HG03378 (cell line): ENCODE measurements at regions not wholly inside any gene's neighbourhood (a gene's known extent, or its start where the extent isn't known, plus 50 kb on each side); places are given as distances from the start of the nearest gene placed in this dataset.

Source experiments
- ATAC-seq: cut with Tn5 transposase; IDR thresholded peaks from one replicate; pipeline ENCODE4 v1.9.1; 2021; ENCODE audit warnings: mild to moderate bottlenecking, moderate library complexity; ENCODE audit not compliant: unreplicated experiment

DNA sequence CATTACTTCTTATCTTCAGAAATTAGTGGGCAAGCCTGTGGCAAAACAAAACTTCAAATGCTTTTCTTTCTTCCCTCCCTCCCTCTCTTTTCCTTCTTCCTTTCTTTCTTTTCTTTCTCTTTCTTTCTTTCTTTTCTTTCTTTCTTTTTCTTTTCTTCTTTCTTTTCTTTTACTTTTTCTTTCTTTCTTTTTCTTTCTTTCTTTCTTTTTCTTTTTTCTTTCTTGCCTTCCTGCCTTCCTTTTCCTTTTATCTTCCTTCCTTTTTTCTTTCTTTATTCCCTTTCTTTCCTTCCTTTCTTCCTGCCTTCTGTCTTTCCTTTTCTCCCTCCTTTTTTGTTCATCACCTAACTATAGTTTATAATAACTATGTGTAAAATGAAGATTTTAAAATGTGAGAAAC, 295.1 kb downstream of the SMOC2 start:
- no peak for ATAC-seq

- no peak for ATAC-seq
Observed at GRCh38 chr6:168735268-168735949, 294.4 kb downstream of the SMOC2 start.

DNA sequence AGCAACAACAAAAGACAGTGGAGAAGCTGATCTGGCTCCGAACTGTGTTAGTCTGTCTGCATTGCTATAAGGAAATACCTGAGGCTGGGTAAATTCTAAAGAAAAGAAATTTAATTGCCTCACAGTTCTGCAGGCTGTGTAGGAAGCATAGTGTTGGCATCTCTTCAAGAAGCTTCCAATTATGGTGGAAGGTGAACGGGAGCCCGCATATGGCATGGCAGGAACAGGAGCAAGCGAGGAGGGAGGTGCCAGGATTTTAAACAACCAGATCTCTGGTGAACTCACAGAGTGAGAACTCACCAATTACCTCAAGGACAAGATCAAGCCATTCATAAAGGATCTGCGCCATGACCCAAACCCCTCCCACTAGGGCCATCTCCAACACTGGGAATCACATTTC, 293.5 kb downstream of the SMOC2 start:
- ATAC-seq, result no peak

GRCh38 chr6:168732676-168733075, 291.7 kb downstream of the SMOC2 start:
- ATAC-seq, result no peak

- no peak for ATAC-seq
Observed at GRCh38 chr6:168730931-168731716, 290.1 kb downstream of the SMOC2 start.

DNA sequence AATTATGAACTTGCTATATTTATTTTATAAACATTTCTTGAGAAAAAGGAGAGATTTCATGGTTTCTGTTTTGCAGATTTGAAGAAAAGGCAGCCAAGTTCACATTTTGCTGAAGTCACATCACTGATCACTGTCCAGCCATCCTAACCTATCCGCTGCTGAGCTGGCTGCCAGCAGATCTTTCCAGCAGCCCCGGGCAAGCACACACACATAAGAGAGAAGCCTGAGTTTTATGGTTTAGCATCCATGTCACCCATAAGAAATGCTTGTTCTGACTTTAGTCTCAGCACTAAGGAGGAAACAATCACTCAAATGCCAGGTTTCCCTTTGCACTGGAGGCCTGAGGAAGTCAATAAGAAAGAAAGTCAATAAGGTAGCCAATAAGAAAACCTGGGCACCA, 287.1 kb downstream of the SMOC2 start:
- ATAC-seq, result no peak

DNA sequence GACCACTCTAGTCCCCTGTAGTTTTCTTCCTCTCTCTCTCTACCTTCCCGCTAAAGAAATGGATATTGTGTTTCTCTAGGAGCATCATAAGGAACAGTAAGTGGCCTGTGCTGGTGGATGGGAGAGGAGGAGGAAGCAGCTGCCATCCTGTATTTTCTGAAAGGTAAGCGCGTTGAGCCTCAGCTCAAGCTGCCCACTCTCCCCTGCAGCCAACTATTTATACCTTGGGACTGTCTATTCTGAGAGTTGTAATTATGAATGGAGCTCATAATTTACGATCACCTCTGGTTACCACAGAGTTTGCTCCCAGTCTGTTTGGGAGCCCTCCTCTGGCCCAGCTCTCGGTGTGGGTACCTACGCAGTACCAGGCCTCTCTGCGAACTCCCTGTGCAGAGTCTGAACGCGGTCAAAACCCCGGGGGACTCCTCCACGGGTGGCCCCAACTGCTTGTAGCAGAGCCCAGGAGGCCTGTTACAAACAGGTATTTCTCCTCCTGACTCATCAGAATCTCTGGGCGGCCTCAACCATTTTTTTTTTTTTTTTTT, 285.4 kb downstream of the SMOC2 start:
- no peak for ATAC-seq

- ATAC-seq, result no peak
Observed at GRCh38 chr6:168725802-168726201, 284.8 kb downstream of the SMOC2 start.

DNA sequence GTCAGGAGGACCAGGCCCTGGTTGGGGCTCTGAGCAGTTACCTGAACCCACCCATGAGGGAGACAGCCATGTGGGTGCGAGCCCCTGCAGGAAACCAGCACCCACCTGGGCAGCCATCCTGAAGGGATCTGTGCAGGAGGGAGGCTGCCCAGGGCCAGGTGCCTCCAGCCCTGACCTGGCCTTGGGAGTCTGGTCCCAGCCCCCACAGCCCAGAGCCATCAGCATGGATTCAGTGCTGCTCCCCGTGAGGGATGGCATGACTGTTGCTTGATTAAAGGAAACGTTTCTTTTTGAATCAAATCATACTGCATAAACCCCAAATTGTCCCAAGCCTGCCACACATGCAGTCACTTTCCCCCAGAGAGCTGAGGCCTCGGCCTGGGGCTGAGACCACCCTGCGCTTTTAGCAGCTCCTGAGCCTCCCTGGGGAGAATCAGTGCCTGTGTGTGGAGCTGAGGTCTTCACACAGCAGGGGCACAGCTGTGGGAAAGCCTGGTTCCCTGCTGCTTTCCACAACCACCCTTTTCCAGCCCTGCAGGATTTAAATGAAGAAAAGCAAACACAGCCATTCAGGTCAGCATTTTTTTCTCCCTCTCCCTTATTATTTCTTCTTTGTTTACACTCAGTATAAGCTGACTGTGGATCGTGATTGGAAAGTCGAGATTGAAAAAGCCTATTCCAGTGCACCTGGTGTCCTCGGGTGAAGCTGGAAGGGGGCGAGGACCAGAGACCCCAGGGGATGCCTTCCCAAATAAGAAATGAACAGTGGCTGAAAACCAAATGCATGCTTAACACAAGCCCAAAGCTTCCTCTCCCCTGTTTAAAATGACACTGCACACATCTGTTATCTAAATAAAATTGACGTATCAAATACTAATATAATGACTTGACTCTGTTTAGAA, 283.9 kb downstream of the SMOC2 start:
- no peak for ATAC-seq

DNA sequence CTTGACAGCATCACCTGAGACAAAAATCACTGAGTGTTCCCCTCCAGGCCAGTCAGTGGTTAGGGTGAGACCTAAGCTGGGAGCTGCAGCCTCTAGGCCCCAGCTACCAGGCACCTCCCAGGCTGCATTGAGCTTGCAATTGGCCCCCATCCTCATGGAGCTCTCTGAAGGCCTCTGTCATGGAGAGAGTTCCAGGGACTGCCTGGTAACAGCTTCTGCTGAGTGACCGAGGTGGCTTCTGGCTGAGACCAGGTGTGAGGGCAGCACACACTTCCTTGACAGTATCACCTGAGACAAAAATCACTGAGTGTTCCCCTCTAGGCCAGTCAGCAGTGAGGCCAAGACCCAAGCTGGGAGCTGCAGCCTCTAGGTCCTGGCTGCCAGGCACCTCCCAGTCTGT, 283.0 kb downstream of the SMOC2 start:
- no peak for ATAC-seq

GRCh38 chr6:168722397-168722796, 281.4 kb downstream of the SMOC2 start:
- no peak for ATAC-seq

GRCh38 chr6:168721571-168721970, 280.6 kb downstream of the SMOC2 start:
- no peak for ATAC-seq

GRCh38 chr6:168719901-168720300, 278.9 kb downstream of the SMOC2 start:
- ATAC-seq, result no peak

DNA sequence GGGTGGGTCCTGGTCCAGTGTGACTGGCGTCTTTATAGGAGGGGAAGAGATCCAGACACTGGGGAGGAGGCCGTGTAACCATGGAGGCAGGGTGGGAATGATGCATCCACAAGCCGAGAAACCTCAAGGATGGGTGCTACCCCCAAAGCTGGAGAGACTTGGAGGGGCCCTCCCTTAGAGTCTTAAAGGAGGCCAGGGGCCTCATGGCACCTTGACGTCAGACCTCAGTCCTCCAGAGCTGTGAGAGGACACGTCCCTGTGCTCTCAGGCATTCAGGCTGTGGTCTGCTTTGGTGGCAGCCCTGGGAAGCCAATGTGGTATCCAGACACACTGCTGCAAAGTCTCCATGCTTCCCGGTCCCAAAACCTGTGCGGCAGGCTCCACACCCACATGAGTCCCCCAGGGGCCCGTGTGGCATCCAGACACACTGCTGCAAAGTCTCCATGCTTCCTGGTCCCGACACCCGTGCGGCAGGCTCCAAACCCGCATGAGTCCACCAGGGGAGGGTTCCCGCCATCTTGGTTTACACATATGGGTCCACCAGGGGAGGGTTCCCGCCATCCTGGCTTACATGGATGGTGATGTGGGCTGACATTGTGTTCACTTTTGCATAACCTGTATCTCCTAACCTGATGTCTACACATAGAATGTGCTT, 278.0 kb downstream of the SMOC2 start:
- no peak for ATAC-seq
